Astrocyte (in vitro differentiated cells and primary cell): ENCODE measurements at regions not wholly inside any gene's neighbourhood (a gene's known extent, or its start where the extent isn't known, plus 50 kb on each side); places are given as distances from the start of the nearest gene placed in this dataset.

Experiments used
- DNase-seq: peaks from one replicate; pipeline ENCODE4 v3.0.0-alpha.2; 2010; ENCODE audit warnings: low read depth
- FAIRE-seq: peaks from 2 replicates; lab custom pipeline; 2011; peaks lifted over from hg19 to GRCh38; lab: Jason Lieb, UNC
- H2AFZ ChIP-seq: 2 replicates; pipeline ENCODE4 v1.6.0; 2012; ENCODE audit warnings: low read depth, low read length, inconsistent platforms
- H3K27ac ChIP-seq: 2 replicates; pipeline ENCODE4 v1.5.1; 2011; ENCODE audit warnings: low read depth, low read length, inconsistent platforms
- H3K27me3 ChIP-seq: 2 replicates; pipeline ENCODE4 v1.6.0; 2011; ENCODE audit warnings: low read length, inconsistent platforms; ENCODE audit not compliant: insufficient read depth
- H3K36me3 ChIP-seq: 2 replicates; pipeline ENCODE4 v1.5.1; 2011; ENCODE audit warnings: low read length, inconsistent platforms; ENCODE audit not compliant: insufficient read depth
- H3K4me1 ChIP-seq: 2 replicates; pipeline ENCODE4 v1.5.1; 2011; ENCODE audit warnings: low read length, inconsistent platforms; ENCODE audit not compliant: insufficient read depth
- H3K4me2 ChIP-seq: 2 replicates; pipeline ENCODE4 v1.6.0; 2012; ENCODE audit warnings: low read length, inconsistent platforms
- H3K4me3 ChIP-seq: 2 replicates; pipeline ENCODE4 v1.5.1; 2011; ENCODE audit warnings: low read depth, mild to moderate bottlenecking, low read length, inconsistent platforms; ENCODE audit not compliant: insufficient read depth
- H3K79me2 ChIP-seq: 2 replicates; pipeline ENCODE4 v1.6.0; 2012; ENCODE audit warnings: mild to moderate bottlenecking, low read length, inconsistent platforms; ENCODE audit not compliant: insufficient read depth
- H3K9ac ChIP-seq: 2 replicates; pipeline ENCODE4 v1.6.0; 2012; ENCODE audit warnings: mild to moderate bottlenecking, low read length, inconsistent platforms
- H3K9me3 ChIP-seq: 2 replicates; pipeline ENCODE4 v1.5.1; 2012; ENCODE audit warnings: low read depth, mild to moderate bottlenecking, low read length, inconsistent platforms; ENCODE audit not compliant: insufficient read depth
- H4K20me1 ChIP-seq: 2 replicates; pipeline ENCODE4 v1.6.0; 2012; ENCODE audit warnings: low read length, inconsistent platforms; ENCODE audit not compliant: insufficient read depth
- H3K27ac Mint-ChIP-seq: one replicate; pipeline ENCODE4 v1.8.0; 2021; ENCODE audit warnings: mild to moderate bottlenecking, mixed read lengths; ENCODE audit not compliant: unreplicated experiment
- H3K27me3 Mint-ChIP-seq: one replicate; pipeline ENCODE4 v1.8.0; 2021; ENCODE audit warnings: low read depth, mixed read lengths; ENCODE audit not compliant: unreplicated experiment
- H3K36me3 Mint-ChIP-seq: one replicate; pipeline ENCODE4 v1.8.0; 2021; ENCODE audit warnings: low read depth, mixed read lengths; ENCODE audit not compliant: unreplicated experiment
- H3K4me1 Mint-ChIP-seq: one replicate; pipeline ENCODE4 v1.8.0; 2021; ENCODE audit warnings: low read depth, mixed read lengths; ENCODE audit not compliant: unreplicated experiment
- H3K4me3 Mint-ChIP-seq: one replicate; pipeline ENCODE4 v1.8.0; 2021; ENCODE audit warnings: mild to moderate bottlenecking, moderate library complexity, mixed read lengths; ENCODE audit not compliant: unreplicated experiment
- H3K9me3 Mint-ChIP-seq: one replicate; pipeline ENCODE4 v1.8.0; 2021; ENCODE audit warnings: mild to moderate bottlenecking, mixed read lengths; ENCODE audit not compliant: unreplicated experiment
- EZH2 ChIP-seq: IDR thresholded peaks from 2 replicates; pipeline ENCODE4 v1.6.1; 2012; ENCODE audit warnings: mild to moderate bottlenecking, low read length, inconsistent platforms; ENCODE audit not compliant: insufficient read depth
- TF ChIP-seq, protein P1 (sequence below): IDR thresholded peaks from 2 replicates; pipeline ENCODE4 v1.5.1; 2011; ENCODE audit warnings: low read depth, mild to moderate bottlenecking, inconsistent platforms, low read length, moderate library complexity; ENCODE audit not compliant: insufficient read depth

- Histone ChIP-seq H3K4me1 (no peaks in the 10 kb centered on the region), H4K20me1 (no peaks in the 10 kb centered on the region), H3K36me3 (no peaks in the 10 kb centered on the region), H3K27ac (no peak overlapping the region), H3K4me3 (no peak overlapping the region), H3K9me3 (peaks cover 11% of the 10 kb centered on the region), H3K9ac (no peak overlapping the region), H3K4me2 (no peak overlapping the region), H2AFZ (no peak overlapping the region), H3K79me2 (no peaks in the 10 kb centered on the region), H3K27me3 (no peaks in the 10 kb centered on the region)
- H3K9me3 Mint-ChIP-seq: peaks cover 3% of the 10 kb centered on the region
- no peak overlapping the region for H3K4me3 Mint-ChIP-seq
- DNase-seq (no peak), FAIRE-seq (no peak)
- TF ChIP-seq, protein P1, sequence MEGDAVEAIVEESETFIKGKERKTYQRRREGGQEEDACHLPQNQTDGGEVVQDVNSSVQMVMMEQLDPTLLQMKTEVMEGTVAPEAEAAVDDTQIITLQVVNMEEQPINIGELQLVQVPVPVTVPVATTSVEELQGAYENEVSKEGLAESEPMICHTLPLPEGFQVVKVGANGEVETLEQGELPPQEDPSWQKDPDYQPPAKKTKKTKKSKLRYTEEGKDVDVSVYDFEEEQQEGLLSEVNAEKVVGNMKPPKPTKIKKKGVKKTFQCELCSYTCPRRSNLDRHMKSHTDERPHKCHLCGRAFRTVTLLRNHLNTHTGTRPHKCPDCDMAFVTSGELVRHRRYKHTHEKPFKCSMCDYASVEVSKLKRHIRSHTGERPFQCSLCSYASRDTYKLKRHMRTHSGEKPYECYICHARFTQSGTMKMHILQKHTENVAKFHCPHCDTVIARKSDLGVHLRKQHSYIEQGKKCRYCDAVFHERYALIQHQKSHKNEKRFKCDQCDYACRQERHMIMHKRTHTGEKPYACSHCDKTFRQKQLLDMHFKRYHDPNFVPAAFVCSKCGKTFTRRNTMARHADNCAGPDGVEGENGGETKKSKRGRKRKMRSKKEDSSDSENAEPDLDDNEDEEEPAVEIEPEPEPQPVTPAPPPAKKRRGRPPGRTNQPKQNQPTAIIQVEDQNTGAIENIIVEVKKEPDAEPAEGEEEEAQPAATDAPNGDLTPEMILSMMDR: no peak
- TF ChIP-seq EZH2: no peak
- no peaks in the 10 kb centered on the region for H3K36me3 Mint-ChIP-seq
- H3K4me1 Mint-ChIP-seq: no peaks in the 10 kb centered on the region
- H3K27ac Mint-ChIP-seq: no peak overlapping the region
- H3K27me3 Mint-ChIP-seq: no peaks in the 10 kb centered on the region
Measured at GRCh38 chr19:23992348-23992747, 77.7 kb downstream of the ZNF726 start.

DNA sequence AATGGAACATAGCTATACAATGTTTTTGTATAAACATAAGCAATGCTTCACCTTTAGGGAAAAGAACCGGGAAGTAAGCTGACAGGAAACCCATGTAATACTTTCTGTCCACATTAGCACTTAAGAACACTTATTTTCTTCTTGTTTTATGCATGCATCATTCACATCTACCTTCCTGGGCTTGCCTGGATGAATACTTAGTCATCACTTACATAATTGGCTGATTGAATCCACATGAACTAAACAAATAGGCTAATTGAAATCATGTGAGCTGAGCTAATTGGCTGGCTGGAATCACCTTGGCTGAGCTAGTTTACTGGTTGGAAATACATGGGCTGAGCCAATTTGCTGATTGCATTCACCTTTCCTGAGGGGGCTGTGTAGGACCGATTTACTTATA is 78.8 kb downstream of the ZNF726 start:
- Histone ChIP-seq H3K4me3 (no peak overlapping the region), H2AFZ (no peak overlapping the region), H3K27me3 (no peaks in the 10 kb centered on the region), H3K36me3 (no peaks in the 10 kb centered on the region), H3K4me1 (no peaks in the 10 kb centered on the region), H3K4me2 (no peak overlapping the region), H3K79me2 (no peaks in the 10 kb centered on the region), H4K20me1 (no peaks in the 10 kb centered on the region), H3K9me3 (peaks cover 22% of the 10 kb centered on the region), H3K9ac (no peak overlapping the region), H3K27ac (no peak overlapping the region)
- Mint-ChIP-seq H3K27me3 (no peaks in the 10 kb centered on the region), H3K36me3 (no peaks in the 10 kb centered on the region), H3K4me1 (no peaks in the 10 kb centered on the region), H3K4me3 (no peak overlapping the region), H3K27ac (no peak overlapping the region), H3K9me3 (peaks cover 6% of the 10 kb centered on the region)
- no peak for DNase-seq
- no peak for FAIRE-seq
- TF ChIP-seq EZH2: no peak
- TF ChIP-seq, protein P1: no peak

GRCh38 chr19:23996549-23996948 is 81.9 kb downstream of the ZNF726 start:
- no peaks in the 10 kb centered on the region for H3K36me3 ChIP-seq
- DNase-seq: no peak
- Mint-ChIP-seq H3K36me3 (no peaks in the 10 kb centered on the region), H3K27me3 (no peaks in the 10 kb centered on the region), H3K4me1 (no peaks in the 10 kb centered on the region), H3K27ac (no peak overlapping the region), H3K9me3 (peaks cover 14% of the 10 kb centered on the region), H3K4me3 (no peak overlapping the region)
- TF ChIP-seq, protein P1: peak; percentile 9
- TF ChIP-seq EZH2: no peak
- peaks cover 23% of the 10 kb centered on the region for H3K9me3 ChIP-seq
- H3K4me1 ChIP-seq: no peaks in the 10 kb centered on the region
- H4K20me1 ChIP-seq: no peaks in the 10 kb centered on the region
- no peaks in the 10 kb centered on the region for H3K27me3 ChIP-seq
- no peak overlapping the region for H3K4me3 ChIP-seq
- H3K79me2 ChIP-seq: no peaks in the 10 kb centered on the region
- no peak overlapping the region for H3K27ac ChIP-seq
- no peak for FAIRE-seq
- H3K9ac ChIP-seq: no peak overlapping the region
- no peak overlapping the region for H3K4me2 ChIP-seq
- H2AFZ ChIP-seq: no peak overlapping the region
